GM21526 (cell line): ENCODE measurements at regions not wholly inside any gene's neighbourhood (a gene's known extent, or its start where the extent isn't known, plus 50 kb on each side); places are given as distances from the start of the nearest gene placed in this dataset.

ENCODE experiments used
- ATAC-seq: cut with Tn5 transposase; IDR thresholded peaks from one replicate; pipeline ENCODE4 v1.9.1; 2021; ENCODE audit warnings: moderate library complexity; ENCODE audit not compliant: unreplicated experiment, low FRiP score

DNA sequence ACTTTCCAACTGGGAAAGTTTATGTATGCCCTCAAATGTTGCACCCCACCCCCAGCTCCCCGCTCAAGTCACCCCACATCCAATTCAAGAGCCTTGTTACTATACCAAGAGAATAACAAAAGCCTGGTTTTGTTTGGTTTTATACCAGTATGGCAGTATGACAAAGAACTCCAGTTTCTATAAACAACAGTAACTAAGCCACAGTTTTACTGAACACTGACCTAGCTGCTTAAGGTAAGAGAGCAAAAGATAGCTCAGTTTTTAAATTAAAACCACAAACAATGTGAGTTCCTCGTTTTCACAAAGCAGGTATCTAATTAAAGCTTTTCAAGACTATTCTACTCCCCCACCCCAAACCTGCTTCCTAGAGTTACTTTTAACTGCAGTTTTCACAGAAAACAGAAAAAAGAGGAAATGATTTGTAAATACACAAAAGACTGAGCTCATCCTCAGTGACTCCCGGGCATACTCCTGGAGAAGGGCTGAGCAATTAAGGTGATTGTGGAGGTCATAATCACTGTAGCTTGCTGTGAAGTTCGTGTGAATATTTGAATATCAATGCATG, 59.3 kb upstream of the LHX8 start:
- ATAC-seq = no peak

DNA sequence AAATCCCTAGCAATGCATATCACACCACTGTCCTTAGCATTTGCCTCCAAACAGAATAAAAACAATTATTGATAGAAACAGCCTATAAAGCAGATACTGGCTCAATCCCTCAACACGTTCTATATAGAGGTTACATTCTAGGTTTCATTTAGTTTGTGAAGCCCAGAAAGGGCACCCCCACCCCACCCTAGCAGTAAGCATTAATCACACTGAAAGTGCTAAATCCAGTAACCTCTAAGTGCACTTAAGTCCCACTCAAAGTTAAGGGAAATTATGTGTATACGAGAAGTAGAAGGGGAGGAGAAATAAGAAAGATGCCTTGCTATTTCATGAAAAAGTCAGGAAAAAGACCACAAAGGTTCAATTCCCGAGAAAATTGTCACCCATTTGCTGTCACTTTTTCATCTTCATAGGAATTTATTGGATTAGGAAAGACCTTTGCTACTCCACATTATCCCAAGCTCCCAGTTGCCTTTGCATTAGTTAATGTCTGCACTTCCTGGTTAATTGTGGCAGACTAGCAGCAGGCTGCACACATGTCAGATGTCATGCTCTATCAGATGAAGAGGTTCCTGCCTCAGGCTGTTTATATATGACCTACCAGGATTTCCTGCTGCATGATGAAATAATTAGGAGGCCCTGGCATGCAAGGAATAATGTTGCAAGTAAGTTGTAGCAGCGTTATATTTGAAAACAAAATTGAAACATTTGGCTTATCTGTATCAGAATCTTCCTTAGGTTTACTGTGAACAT, 54.5 kb upstream of the LHX8 start:
- ATAC-seq = no peak

DNA sequence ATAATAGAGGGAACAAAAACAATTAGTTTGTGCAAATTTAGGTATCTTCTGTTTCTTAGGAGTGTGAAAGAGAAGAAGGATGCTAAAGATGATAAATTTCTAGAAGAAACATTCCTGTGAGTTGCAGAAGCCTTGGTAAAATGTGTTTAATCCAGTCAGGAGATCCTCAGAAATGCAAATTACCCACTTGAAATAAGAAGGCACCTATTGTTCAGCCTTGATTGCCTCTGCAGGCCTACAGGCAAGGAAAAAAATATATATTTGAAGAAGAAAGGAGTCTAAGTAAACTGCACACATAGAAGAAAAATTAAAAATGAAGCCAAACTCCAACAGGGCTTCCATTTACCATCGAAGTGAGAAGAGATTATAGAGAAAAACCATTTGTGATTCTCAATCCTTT, 51.0 kb upstream of the LHX8 start:
- no peak for ATAC-seq

DNA sequence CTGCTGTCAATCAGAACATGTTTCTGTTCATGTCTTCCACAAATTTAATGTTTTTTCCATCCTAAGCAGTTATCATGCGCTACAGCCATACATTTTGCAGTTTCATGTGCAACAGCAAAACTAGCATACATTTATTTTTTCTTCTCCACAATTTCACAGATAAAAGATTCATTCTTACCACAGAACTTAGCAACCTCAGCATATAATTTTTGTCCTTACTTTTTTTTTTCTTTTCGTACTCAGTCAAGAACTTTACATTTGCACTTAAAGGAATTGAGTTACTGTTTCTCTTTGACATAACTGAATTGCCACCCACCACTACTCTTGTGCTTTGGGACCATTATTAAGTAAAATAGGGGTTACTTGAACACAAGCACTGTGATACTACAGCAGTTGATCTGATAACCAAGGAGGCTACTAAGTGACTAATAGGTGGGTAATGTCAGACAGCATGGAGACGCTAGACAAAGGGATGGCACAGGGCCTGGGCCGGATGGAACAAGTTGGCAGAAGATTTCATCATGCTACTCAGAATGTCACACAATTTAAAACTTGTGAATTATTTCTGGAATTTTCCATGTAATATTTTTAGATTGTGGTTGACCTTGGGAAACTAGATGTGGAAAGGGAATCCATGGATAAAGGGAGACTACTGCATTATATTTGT, 50.2 kb upstream of the LHX8 start:
- no peak for ATAC-seq
